GM12892 (cell line): ENCODE measurements at regions not wholly inside any gene's neighbourhood (a gene's known extent, or its start where the extent isn't known, plus 50 kb on each side); places are given as distances from the start of the nearest gene placed in this dataset.

Experiments
- DNase-seq: peaks from one replicate; pipeline ENCODE4 v3.0.0; 2011; ENCODE audit not compliant: insufficient read length
- FAIRE-seq: peaks from 2 replicates; lab custom pipeline; 2011; peaks lifted over from hg19 to GRCh38; lab: Jason Lieb, UNC
- POLR2A ChIP-seq: IDR thresholded peaks from 2 replicates; pipeline ENCODE4 v1.6.1; 2011; ENCODE audit warnings: low read depth, low read length, control low read depth
- POLR2AphosphoS5 ChIP-seq: IDR thresholded peaks from 2 replicates; pipeline ENCODE4 v1.6.1; 2011; ENCODE audit warnings: low read depth, low read length, control low read depth
- TAF1 ChIP-seq: IDR thresholded peaks from 2 replicates; pipeline ENCODE4 v1.6.1; 2011; ENCODE audit warnings: low read depth, mild to moderate bottlenecking, control low read depth, low read length, borderline replicate concordance

- no peak for DNase-seq
- FAIRE-seq, result no peak
- TF ChIP-seq TAF1, result no peak
- TF ChIP-seq POLR2A, result no peak
- TF ChIP-seq POLR2AphosphoS5, result no peak
Measured at GRCh38 chr6:19731282-19731681, 105.9 kb upstream of the ID4 start.

- DNase-seq, result no peak
- TF ChIP-seq POLR2AphosphoS5 (no peak), POLR2A (no peak), TAF1 (no peak)
- no peak for FAIRE-seq
Measured at GRCh38 chr6:19734061-19734460, 103.1 kb upstream of the ID4 start.

GRCh38 chr6:19734519-19734918 lies 102.7 kb upstream of the ID4 start:
- DNase-seq, result no peak
- TF ChIP-seq POLR2A (no peak), TAF1 (no peak), POLR2AphosphoS5 (no peak)
- no peak for FAIRE-seq

- DNase-seq (no peak), FAIRE-seq (no peak)
- TF ChIP-seq TAF1 (no peak), POLR2A (no peak), POLR2AphosphoS5 (no peak)
Measured at GRCh38 chr6:19736066-19736465, 101.1 kb upstream of the ID4 start.

- TF ChIP-seq TAF1 (no peak), POLR2A (no peak), POLR2AphosphoS5 (no peak)
- DNase-seq (no peak), FAIRE-seq (no peak)
Measured at GRCh38 chr6:19738010-19738409, 99.2 kb upstream of the ID4 start.

GRCh38 chr6:19749722-19750121 lies 87.4 kb upstream of the ID4 start:
- DNase-seq (no peak), FAIRE-seq (no peak)
- no peak for TF ChIP-seq POLR2A
- no peak for TF ChIP-seq TAF1
- no peak for TF ChIP-seq POLR2AphosphoS5

GRCh38 chr6:19752746-19753145 lies 84.4 kb upstream of the ID4 start:
- FAIRE-seq, result no peak
- no peak for DNase-seq
- TF ChIP-seq POLR2AphosphoS5 (no peak), POLR2A (no peak), TAF1 (no peak)

- FAIRE-seq (no peak), DNase-seq (no peak)
- no peak for TF ChIP-seq POLR2A
- TF ChIP-seq TAF1, result no peak
- TF ChIP-seq POLR2AphosphoS5, result no peak
Measured at GRCh38 chr6:19753826-19754225, 83.3 kb upstream of the ID4 start.

GRCh38 chr6:19754686-19755085 lies 82.5 kb upstream of the ID4 start:
- FAIRE-seq (no peak), DNase-seq (no peak)
- TF ChIP-seq POLR2A (no peak), TAF1 (no peak), POLR2AphosphoS5 (no peak)

- FAIRE-seq, result no peak
- TF ChIP-seq POLR2AphosphoS5, result no peak
- TF ChIP-seq POLR2A, result no peak
- no peak for TF ChIP-seq TAF1
Measured at GRCh38 chr6:19755181-19755580, 82.0 kb upstream of the ID4 start.

GRCh38 chr6:19757036-19757435 lies 80.1 kb upstream of the ID4 start:
- FAIRE-seq (no peak), DNase-seq (no peak)
- TF ChIP-seq POLR2A (no peak), POLR2AphosphoS5 (no peak), TAF1 (no peak)

More at GRCh38 chr6:19755181-19755580, 82.0 kb upstream of the ID4 start:
- DNase-seq, result no peak

GRCh38 chr6:19759117-19759880 lies 77.9 kb upstream of the ID4 start:
- TF ChIP-seq POLR2AphosphoS5 (no peak), TAF1 (no peak), POLR2A (no peak)
- FAIRE-seq, result no peak
- no peak for DNase-seq

- DNase-seq (no peak), FAIRE-seq (no peak)
- TF ChIP-seq TAF1, result no peak
- no peak for TF ChIP-seq POLR2A
Measured at GRCh38 chr6:19761121-19761520, 76.0 kb upstream of the ID4 start.
